SK-N-SH treated with all-trans-retinoic acid at 6 μM for 48 hours (cell line): ENCODE measurements at regions not wholly inside any gene's neighbourhood (a gene's known extent, or its start where the extent isn't known, plus 50 kb on each side); places are given as distances from the start of the nearest gene placed in this dataset.
A peak's percentile ranks its signal among the peaks of the same experiment; 100 is the strongest.

Experiments
- ATAC-seq: fragments of 200-7000 bp; cut with Tn5 transposase; 3 replicates; pipeline ENCODE4 v1.9.1; 2020; ENCODE audit warnings: mild to moderate bottlenecking, moderate library complexity
- BACH2 ChIP-seq: fragments of 250-450 bp; sonication (Bioruptor Pico); IDR thresholded peaks from 2 replicates; pipeline ENCODE4 v1.9.0; 2021; ENCODE audit warnings: mild to moderate bottlenecking, borderline replicate concordance
- CREB5 ChIP-seq: fragments of 250-450 bp; sonication (Bioruptor Pico); IDR thresholded peaks from 2 replicates; pipeline ENCODE4 v1.5.1; 2020; ENCODE audit warnings: low read depth, mild to moderate bottlenecking, moderate library complexity
- CSDC2 ChIP-seq: fragments of 250-450 bp; sonication (Bioruptor Pico); IDR thresholded peaks from 2 replicates; pipeline ENCODE4 v1.5.0; 2020; ENCODE audit warnings: mild to moderate bottlenecking, moderate library complexity
- ESRRG ChIP-seq: fragments of 250-450 bp; sonication (Bioruptor Pico); IDR thresholded peaks from 2 replicates; pipeline ENCODE4 v1.6.1; 2021; ENCODE audit warnings: mild to moderate bottlenecking
- GLIS3 ChIP-seq: fragments of 250-450 bp; sonication (Bioruptor Pico); IDR thresholded peaks from 2 replicates; pipeline ENCODE4 v1.5.0; 2020; ENCODE audit warnings: mild to moderate bottlenecking, moderate library complexity
- ISL1 ChIP-seq: fragments of 250-450 bp; sonication (Bioruptor Pico); IDR thresholded peaks from 2 replicates; pipeline ENCODE4 v2.1.2; 2022; ENCODE audit warnings: mild to moderate bottlenecking, moderate library complexity
- OSR1 ChIP-seq: fragments of 250-450 bp; sonication (Bioruptor Pico); IDR thresholded peaks from 2 replicates; pipeline ENCODE4 v1.8.0; 2022; ENCODE audit warnings: moderate library complexity, mild to moderate bottlenecking, inconsistent platforms
- POU6F1 ChIP-seq: fragments of 250-450 bp; sonication (Bioruptor Pico); IDR thresholded peaks from 2 replicates; pipeline ENCODE4 v1.8.0; 2021; ENCODE audit warnings: low read depth, mild to moderate bottlenecking, moderate library complexity, borderline replicate concordance
- PPARA ChIP-seq: fragments of 250-450 bp; sonication (Bioruptor Pico); IDR thresholded peaks from 2 replicates; pipeline ENCODE4 v1.5.0; 2020; ENCODE audit warnings: mild to moderate bottlenecking, borderline replicate concordance
- RARB ChIP-seq: fragments of 250-450 bp; sonication (Bioruptor Pico); IDR thresholded peaks from 2 replicates; pipeline ENCODE4 v1.8.0; 2021; ENCODE audit warnings: mild to moderate bottlenecking, moderate library complexity
- TCF4 ChIP-seq: fragments of 250-450 bp; sonication (Bioruptor Pico); IDR thresholded peaks from 2 replicates; pipeline ENCODE4 v1.8.0; 2021; ENCODE audit warnings: mild to moderate bottlenecking, moderate library complexity, borderline replicate concordance
- TOX ChIP-seq: fragments of 250-450 bp; sonication (Bioruptor Pico); IDR thresholded peaks from 2 replicates; pipeline ENCODE4 v1.8.0; 2021; ENCODE audit warnings: mild to moderate bottlenecking, moderate library complexity, borderline replicate concordance
- ZFP3 ChIP-seq: fragments of 250-450 bp; sonication (Bioruptor Pico); IDR thresholded peaks from 2 replicates; pipeline ENCODE4 v1.5.0; 2020; ENCODE audit warnings: mild to moderate bottlenecking, moderate library complexity
- ZFP30 ChIP-seq: fragments of 450-650 bp; formaldehyde crosslinking; IDR thresholded peaks from 2 replicates; pipeline ENCODE4 v1.5.0; 2022; ENCODE audit warnings: mild to moderate bottlenecking, moderate library complexity
- ZNF8 ChIP-seq: fragments of 450-650 bp; formaldehyde crosslinking; IDR thresholded peaks from 2 replicates; pipeline ENCODE4 v1.5.0; 2020; ENCODE audit warnings: mild to moderate bottlenecking, moderate library complexity
- TF ChIP-seq, protein P1 (sequence below): fragments of 250-450 bp; sonication (Bioruptor Pico); IDR thresholded peaks from 2 replicates; pipeline ENCODE4 v1.5.0; 2020; ENCODE audit warnings: mild to moderate bottlenecking, moderate library complexity
- TF ChIP-seq, protein P2 (sequence below): fragments of 250-450 bp; sonication (Bioruptor Pico); IDR thresholded peaks from 2 replicates; pipeline ENCODE4 v1.5.1; 2021; ENCODE audit warnings: mild to moderate bottlenecking, moderate library complexity

DNA sequence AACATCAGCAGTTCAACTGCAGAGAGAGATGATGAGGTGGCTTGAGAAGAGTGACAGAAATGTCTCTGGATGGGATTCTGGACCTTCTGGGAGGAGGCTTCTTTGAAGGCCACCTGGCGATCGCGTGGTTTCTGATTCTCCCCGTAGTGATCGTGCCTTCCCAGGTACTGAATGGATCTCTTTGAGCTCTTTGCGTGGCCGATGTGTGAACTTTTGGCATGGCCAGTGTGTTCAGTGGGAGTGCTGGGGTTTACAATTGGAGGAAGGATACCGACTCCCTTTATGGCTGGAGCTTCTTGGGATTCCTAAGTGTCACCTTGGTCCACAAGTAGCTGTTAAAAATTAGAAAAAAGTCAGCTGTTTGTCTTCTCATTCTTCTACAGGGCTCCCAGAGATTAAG, 374.7 kb downstream of the C12orf75 start:
- TF ChIP-seq POU6F1 (CRISPR knock-in tag): no peak
- no peak for ATAC-seq

DNA sequence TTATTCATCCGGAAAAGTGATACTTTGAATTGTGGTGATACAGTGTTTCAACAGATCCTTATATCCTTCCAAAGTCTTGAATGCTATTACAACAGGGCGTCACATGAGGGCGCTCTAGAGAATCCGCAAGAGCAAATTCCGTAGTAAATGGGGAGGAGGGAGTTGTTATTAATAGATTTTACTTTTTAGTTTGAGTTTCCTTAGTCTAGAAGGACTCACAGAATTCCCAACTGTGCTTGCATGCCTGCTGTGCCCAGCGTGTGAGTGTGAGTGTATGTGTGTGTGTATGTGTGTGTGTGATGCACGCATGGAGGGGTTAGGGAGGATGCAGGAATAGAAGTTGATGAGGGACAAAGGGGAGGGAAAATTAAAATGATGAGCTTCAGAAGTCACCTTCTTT, 375.3 kb downstream of the C12orf75 start:
- no peak for TF ChIP-seq POU6F1 (CRISPR knock-in tag)
- TF ChIP-seq OSR1: no peak
- no peak for TF ChIP-seq ZNF8 (CRISPR knock-in tag)
- no peak for TF ChIP-seq RARB
- TF ChIP-seq, protein P1, sequence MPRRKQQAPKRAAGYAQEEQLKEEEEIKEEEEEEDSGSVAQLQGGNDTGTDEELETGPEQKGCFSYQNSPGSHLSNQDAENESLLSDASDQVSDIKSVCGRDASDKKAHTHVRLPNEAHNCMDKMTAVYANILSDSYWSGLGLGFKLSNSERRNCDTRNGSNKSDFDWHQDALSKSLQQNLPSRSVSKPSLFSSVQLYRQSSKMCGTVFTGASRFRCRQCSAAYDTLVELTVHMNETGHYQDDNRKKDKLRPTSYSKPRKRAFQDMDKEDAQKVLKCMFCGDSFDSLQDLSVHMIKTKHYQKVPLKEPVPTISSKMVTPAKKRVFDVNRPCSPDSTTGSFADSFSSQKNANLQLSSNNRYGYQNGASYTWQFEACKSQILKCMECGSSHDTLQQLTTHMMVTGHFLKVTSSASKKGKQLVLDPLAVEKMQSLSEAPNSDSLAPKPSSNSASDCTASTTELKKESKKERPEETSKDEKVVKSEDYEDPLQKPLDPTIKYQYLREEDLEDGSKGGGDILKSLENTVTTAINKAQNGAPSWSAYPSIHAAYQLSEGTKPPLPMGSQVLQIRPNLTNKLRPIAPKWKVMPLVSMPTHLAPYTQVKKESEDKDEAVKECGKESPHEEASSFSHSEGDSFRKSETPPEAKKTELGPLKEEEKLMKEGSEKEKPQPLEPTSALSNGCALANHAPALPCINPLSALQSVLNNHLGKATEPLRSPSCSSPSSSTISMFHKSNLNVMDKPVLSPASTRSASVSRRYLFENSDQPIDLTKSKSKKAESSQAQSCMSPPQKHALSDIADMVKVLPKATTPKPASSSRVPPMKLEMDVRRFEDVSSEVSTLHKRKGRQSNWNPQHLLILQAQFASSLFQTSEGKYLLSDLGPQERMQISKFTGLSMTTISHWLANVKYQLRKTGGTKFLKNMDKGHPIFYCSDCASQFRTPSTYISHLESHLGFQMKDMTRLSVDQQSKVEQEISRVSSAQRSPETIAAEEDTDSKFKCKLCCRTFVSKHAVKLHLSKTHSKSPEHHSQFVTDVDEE (CRISPR knock-in tag): no peak
- no peak for TF ChIP-seq ZFP30 (CRISPR knock-in tag)
- no peak for TF ChIP-seq TCF4 (CRISPR knock-in tag)
- no peak for TF ChIP-seq CSDC2 (CRISPR knock-in tag)
- no peak for TF ChIP-seq ZFP3 (CRISPR knock-in tag)
- no peak for TF ChIP-seq BACH2 (CRISPR knock-in tag)
- TF ChIP-seq ISL1 (CRISPR knock-in tag): no peak
- ATAC-seq: peak; percentile 79

GRCh38 chr12:105706321-105706972, 376.0 kb downstream of the C12orf75 start:
- TF ChIP-seq TOX (CRISPR knock-in tag) (no peak), ISL1 (CRISPR knock-in tag) (no peak), CREB5 (no peak)
- TF ChIP-seq, protein P1 (CRISPR knock-in tag): no peak
- peak; percentile 94 for ATAC-seq

DNA sequence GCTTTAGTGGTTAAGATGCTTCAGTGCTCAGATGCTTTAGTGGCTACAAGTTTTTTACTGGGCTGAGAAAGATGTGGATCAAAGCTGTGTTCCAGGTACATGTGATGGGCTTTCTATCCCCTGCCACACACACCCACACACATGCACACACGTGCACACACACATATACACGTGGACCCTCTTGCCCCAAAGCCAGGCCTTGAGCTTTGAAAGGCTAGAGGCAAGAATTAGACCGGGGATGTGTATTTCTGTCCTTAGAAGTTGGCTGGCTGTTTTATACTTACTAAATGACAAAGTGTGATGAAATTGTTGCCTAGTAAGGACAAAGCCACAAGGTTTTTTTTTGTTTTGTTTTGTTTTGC, 376.5 kb downstream of the C12orf75 start:
- no peak for ATAC-seq
- no peak for TF ChIP-seq GLIS3 (CRISPR knock-in tag)
- TF ChIP-seq ESRRG (CRISPR knock-in tag): no peak
- TF ChIP-seq RARB: no peak
- TF ChIP-seq ISL1 (CRISPR knock-in tag): no peak
- no peak for TF ChIP-seq CREB5
- TF ChIP-seq PPARA: no peak
- TF ChIP-seq, protein P1 (CRISPR knock-in tag): no peak
- no peak for TF ChIP-seq ZFP30 (CRISPR knock-in tag)
- TF ChIP-seq, protein P2, sequence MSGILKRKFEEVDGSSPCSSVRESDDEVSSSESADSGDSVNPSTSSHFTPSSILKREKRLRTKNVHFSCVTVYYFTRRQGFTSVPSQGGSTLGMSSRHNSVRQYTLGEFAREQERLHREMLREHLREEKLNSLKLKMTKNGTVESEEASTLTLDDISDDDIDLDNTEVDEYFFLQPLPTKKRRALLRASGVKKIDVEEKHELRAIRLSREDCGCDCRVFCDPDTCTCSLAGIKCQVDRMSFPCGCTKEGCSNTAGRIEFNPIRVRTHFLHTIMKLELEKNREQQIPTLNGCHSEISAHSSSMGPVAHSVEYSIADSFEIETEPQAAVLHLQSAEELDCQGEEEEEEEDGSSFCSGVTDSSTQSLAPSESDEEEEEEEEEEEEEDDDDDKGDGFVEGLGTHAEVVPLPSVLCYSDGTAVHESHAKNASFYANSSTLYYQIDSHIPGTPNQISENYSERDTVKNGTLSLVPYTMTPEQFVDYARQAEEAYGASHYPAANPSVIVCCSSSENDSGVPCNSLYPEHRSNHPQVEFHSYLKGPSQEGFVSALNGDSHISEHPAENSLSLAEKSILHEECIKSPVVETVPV (CRISPR knock-in tag): no peak
